ENCODE measurements at regions not wholly inside any gene's neighbourhood (a gene's known extent, or its start where the extent isn't known, plus 50 kb on each side); places are given as distances from the start of the nearest gene placed in this dataset.

DNA sequence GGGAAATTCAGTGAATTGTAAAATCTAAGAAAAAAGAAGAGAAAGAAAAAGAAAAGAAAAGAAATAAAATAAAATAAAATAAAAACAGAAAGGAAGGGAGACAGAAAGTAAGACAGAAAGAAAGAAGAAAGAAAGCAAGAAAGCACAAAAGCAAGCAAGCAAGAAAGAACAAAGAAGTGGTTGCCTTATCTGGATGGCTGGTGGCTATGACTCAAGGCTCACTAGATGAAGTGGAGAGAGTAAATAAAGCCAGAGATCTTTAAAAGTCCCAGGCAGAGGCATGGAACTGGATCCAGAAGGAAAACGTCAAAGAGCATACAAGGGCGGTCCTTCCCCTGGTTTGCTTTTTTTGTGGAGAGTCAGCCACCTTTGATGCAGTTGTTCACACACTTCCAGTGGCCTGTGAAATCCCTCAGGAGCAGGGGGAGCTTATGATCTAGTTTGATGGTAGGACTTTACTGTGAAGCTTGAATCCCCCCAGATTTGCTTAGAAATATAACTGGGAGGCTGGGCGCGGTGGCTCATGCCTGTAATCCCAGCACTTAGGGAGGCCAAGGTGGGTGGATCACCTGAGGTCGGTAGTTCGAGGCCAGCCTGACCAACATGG is 176.7 kb upstream of the HMHB1 start:
- Histone ChIP-seq H3K23me2 (ENCODE audit: low read depth, low read length) (no peaks in the 10 kb centered on the region), H3K4me2 (ENCODE audit: insufficient read depth in 1 of 2, low read depth in 2 of 2, low read length in 2 of 2) (no peak overlapping the region), H3K9ac (replicated peaks in 1 of 4; ENCODE audit: extremely low read depth in 1 of 4, low read depth in 3 of 4, low read length in 3 of 4) (no peak overlapping the region), H3K27ac (ENCODE audit: low read depth, low read length) (no peak overlapping the region), H2BK20ac (ENCODE audit: low read length) (no peak overlapping the region), H3K4ac (replicated peaks; ENCODE audit: insufficient read length, low read depth, low read length) (no peak overlapping the region), H2AFZ (ENCODE audit: low read length) (no peak overlapping the region), H3K18ac (ENCODE audit: extremely low read depth, low read length) (no peak overlapping the region), H3K23ac (ENCODE audit: insufficient read length) (no peak overlapping the region), H3K79me2 (ENCODE audit: control insufficient read depth in 1 of 2, insufficient read depth in 2 of 2, low read length in 2 of 2) (no peaks in the 10 kb centered on the region), H3K56ac (replicated peaks; ENCODE audit: insufficient read length, low read depth, low read length) (no peak overlapping the region), H3K4me3 (ENCODE audit: extremely low read depth in 1 of 4, insufficient read depth in 2 of 4, low read depth in 3 of 4, low read length in 4 of 4) (no peak overlapping the region), H2BK5ac (ENCODE audit: low read depth, low read length) (no peak overlapping the region), H4K8ac (ENCODE audit: extremely low read depth, insufficient read depth, low read length) (no peak overlapping the region), H2BK120ac (replicated peaks; ENCODE audit: low read depth, low read length) (no peak overlapping the region), H3K79me1 (ENCODE audit: low read depth, low read length) (no peaks in the 10 kb centered on the region), H4K20me1 (replicated peaks in 1 of 2; ENCODE audit: control insufficient read depth in 1 of 2, insufficient read depth in 2 of 2, low read length in 2 of 2) (no peaks in the 10 kb centered on the region), H3K4me1 (replicated peaks in 1 of 4; ENCODE audit: control insufficient read depth in 3 of 4, insufficient read depth in 4 of 4, low read length in 3 of 4) (no peaks in the 10 kb centered on the region), H2BK12ac (ENCODE audit: low read depth, low read length) (no peak overlapping the region), H2AK5ac (ENCODE audit: low read depth, low read length) (no peak overlapping the region), H2BK15ac (ENCODE audit: low read length) (no peak overlapping the region), H4K5ac (ENCODE audit: insufficient read length, low read depth, low read length) (no peak overlapping the region), H4K91ac (replicated peaks; ENCODE audit: insufficient read length, low read length) (no peak overlapping the region), H3K14ac (ENCODE audit: insufficient read length) (no peak overlapping the region), H3K36me3 (ENCODE audit: control insufficient read depth in 2 of 4, insufficient read depth in 4 of 4, low read length in 3 of 4) (no peaks in the 10 kb centered on the region), H3K27me3 (replicated peaks in 1 of 4; ENCODE audit: control insufficient read depth in 3 of 4, extremely low read depth in 1 of 4, insufficient read depth in 3 of 4, low read length in 3 of 4) (no peaks in the 10 kb centered on the region), H3K9me3 (ENCODE audit: insufficient read depth in 2 of 2, low read depth in 1 of 2, low read length in 1 of 2) (no peaks in the 10 kb centered on the region)
- ChIA-PET CTCF (ENCODE audit: partially characterized antibody) (no interaction called here), POLR2A (ENCODE audit: partially characterized antibody) (no interaction called here)
- TF ChIP-seq CBX5 (IDR thresholded peaks at IDR 0.05; ENCODE audit: low read depth, low read length) (no peak), NRF1 (IDR thresholded peaks at IDR 0.05; ENCODE audit: low read depth, low read length) (no peak), CBX8 (IDR thresholded peaks at IDR 0.05; ENCODE audit: borderline replicate concordance, low read depth, low read length) (no peak), ASH2L (IDR thresholded peaks at IDR 0.05; ENCODE audit: low read length) (no peak), CTBP2 (IDR thresholded peaks at IDR 0.05; ENCODE audit: borderline replicate concordance, insufficient read depth, insufficient read length, low read length) (no peak), CHD1 (IDR thresholded peaks at IDR 0.05; ENCODE audit: low read depth, low read length) (no peak), SP2 (IDR thresholded peaks at IDR 0.05; ENCODE audit: low read length) (no peak), KDM4A (IDR thresholded peaks at IDR 0.05; ENCODE audit: low read depth, low read length, severe bottlenecking) (no peak), MAFK (IDR thresholded peaks at IDR 0.05; ENCODE audit: low read depth, low read length) (no peak)
- 95% methylated on average over 6 of the region's 6 CpGs; no CpG with 5 or more reads in 1 of the 2 experiments for WGBS, 2 experiments (ENCODE audit: extremely low coverage in 1 of 2, insufficient coverage in 1 of 2, insufficient read length in 1 of 2, insufficient replicate concordance in 2 of 2, low coverage in 1 of 2, low lambda C conversion rate in 2 of 2, missing lambda C conversion rate in 1 of 2)
- DNase-seq (ENCODE audit: low read depth in 1 of 2, low spot score in 2 of 2) (no peak), FAIRE-seq (peak; percentile 85)
